GM18502 (cell line): ENCODE measurements at regions not wholly inside any gene's neighbourhood (a gene's known extent, or its start where the extent isn't known, plus 50 kb on each side); places are given as distances from the start of the nearest gene placed in this dataset.
A peak's percentile ranks its signal among the peaks of the same experiment; 100 is the strongest.
"Not testable (repeated sequence)": the region's sequence is repeated elsewhere in the genome, so short reads cannot be mapped to it uniquely, and the experiment has no call there.

Experiments
- ATAC-seq: cut with Tn5 transposase; IDR thresholded peaks from one replicate; pipeline ENCODE4 v1.9.1; 2021; ENCODE audit warnings: mild to moderate bottlenecking; ENCODE audit not compliant: unreplicated experiment, poor library complexity

GRCh38 chr18:12179029-12179428, 75.1 kb upstream of the CIDEA start:
- not testable (repeated sequence) for ATAC-seq

GRCh38 chr18:12179697-12180577, 74.2 kb upstream of the CIDEA start:
- ATAC-seq: not testable (repeated sequence)

GRCh38 chr18:12198797-12199196, 55.4 kb upstream of the CIDEA start:
- not testable (repeated sequence) for ATAC-seq

- ATAC-seq: peak; percentile 99
These were observed 54.0 kb upstream of the CIDEA start for GRCh38 chr18:12200186-12200585.
